Gastroesophageal sphincter (tissue), 3 donors: ENCODE measurements at regions not wholly inside any gene's neighbourhood (a gene's known extent, or its start where the extent isn't known, plus 50 kb on each side); places are given as distances from the start of the nearest gene placed in this dataset.

ENCODE experiments used
- EP300 ChIP-seq: sonication (generic); formaldehyde crosslinking; IDR thresholded peaks from one replicate; pipeline ENCODE4 v1.6.1; 2017; ENCODE audit warnings: antibody characterized with exemption, mild to moderate bottlenecking
- POLR2AphosphoS5 ChIP-seq: sonication (generic); formaldehyde crosslinking; IDR thresholded peaks from one replicate; pipeline ENCODE4 v1.6.1; 2017; ENCODE audit warnings: antibody characterized with exemption
- TF ChIP-seq, protein P1 (sequence below), 4 experiments: fragments of 200-600 bp in 2 of 4; fragments of 450-650 bp in 2 of 4; sonication (generic) in 1 of 4; IDR thresholded peaks; one replicate each; pipeline ENCODE4 v1.5.1; 2017 to 2019; ENCODE audit warnings: antibody characterized with exemption in 4 of 4, mild to moderate bottlenecking in 2 of 4, moderate library complexity in 2 of 4

DNA sequence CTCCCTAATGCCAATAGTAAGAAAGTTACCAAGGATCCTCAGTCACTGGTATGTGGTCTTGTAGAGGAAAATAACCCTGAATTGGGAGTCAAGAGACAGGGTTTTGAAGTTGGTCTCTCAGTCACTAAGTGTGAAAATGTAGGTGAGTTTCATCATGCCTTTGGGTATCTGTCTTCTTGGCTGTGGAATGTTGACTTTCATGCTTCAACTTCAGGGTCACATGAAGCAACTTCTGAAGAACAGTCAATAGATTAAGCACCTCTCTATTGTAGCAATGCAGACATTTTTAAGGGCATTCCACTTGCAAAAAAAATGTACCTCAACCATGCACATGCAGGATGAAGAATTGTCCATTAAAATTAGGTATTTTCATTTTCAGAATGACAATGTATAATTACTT, 194.6 kb downstream of the CSNK1G3 start:
- TF ChIP-seq, protein P1, sequence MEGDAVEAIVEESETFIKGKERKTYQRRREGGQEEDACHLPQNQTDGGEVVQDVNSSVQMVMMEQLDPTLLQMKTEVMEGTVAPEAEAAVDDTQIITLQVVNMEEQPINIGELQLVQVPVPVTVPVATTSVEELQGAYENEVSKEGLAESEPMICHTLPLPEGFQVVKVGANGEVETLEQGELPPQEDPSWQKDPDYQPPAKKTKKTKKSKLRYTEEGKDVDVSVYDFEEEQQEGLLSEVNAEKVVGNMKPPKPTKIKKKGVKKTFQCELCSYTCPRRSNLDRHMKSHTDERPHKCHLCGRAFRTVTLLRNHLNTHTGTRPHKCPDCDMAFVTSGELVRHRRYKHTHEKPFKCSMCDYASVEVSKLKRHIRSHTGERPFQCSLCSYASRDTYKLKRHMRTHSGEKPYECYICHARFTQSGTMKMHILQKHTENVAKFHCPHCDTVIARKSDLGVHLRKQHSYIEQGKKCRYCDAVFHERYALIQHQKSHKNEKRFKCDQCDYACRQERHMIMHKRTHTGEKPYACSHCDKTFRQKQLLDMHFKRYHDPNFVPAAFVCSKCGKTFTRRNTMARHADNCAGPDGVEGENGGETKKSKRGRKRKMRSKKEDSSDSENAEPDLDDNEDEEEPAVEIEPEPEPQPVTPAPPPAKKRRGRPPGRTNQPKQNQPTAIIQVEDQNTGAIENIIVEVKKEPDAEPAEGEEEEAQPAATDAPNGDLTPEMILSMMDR (IDR thresholded peaks at IDR 0.05), result no peak
- TF ChIP-seq POLR2AphosphoS5 (no peak), EP300 (no peak)
